EH (cell line): ENCODE measurements at regions not wholly inside any gene's neighbourhood (a gene's known extent, or its start where the extent isn't known, plus 50 kb on each side); places are given as distances from the start of the nearest gene placed in this dataset.
A peak's percentile ranks its signal among the peaks of the same experiment; 100 is the strongest.
"Not testable (repeated sequence)": the region's sequence is repeated elsewhere in the genome, so short reads cannot be mapped to it uniquely, and the experiment has no call there.

Experiments
- DNase-seq: peaks from one replicate; pipeline ENCODE4 v3.0.0-alpha.2; 2015; ENCODE audit warnings: low read depth

GRCh38 chr9:109975574-109976295, 195.7 kb downstream of the PALM2AKAP2 start:
- peak; percentile 75 for DNase-seq

GRCh38 chr9:109976303-109976702, 196.3 kb downstream of the PALM2AKAP2 start:
- no peak for DNase-seq

DNA sequence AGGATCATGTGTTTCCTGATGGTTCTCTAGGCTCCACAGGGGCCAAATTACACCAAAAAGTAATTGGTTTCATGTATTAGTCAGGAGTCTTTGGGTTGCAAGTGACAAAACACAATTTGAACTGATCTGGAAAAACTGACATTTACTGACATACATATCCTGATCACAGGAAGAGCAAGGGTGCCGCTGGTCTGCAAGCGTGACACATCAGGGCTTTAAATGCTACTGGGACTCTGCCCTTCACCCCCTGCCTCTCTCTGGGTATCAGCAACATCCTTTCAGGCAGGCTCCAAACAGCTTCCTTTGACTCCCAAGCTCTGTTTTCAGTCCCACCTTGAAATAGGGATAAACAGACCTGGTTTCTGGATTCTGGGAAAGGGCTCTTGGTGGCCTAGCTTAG, 197.5 kb downstream of the PALM2AKAP2 start:
- DNase-seq = no peak

DNA sequence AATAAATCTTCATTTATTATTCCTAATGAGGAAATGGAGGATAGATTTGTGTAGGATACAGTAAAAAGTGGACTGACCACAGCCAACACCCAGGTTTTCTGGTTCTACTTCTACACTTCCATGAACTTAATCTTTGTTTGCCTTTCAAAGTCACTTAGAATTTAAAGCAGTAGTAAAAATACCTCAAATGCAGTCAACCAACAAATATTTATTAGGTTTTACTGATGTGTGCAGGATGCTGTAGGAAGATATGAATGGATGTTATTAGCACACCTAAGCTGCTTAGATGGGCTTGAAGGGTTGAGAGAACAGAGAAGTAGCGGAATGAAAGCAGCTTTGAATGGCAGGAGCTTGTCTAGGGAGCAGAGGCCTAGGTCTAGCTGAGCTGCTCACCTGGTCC, 201.1 kb downstream of the PALM2AKAP2 start:
- no peak for DNase-seq

DNA sequence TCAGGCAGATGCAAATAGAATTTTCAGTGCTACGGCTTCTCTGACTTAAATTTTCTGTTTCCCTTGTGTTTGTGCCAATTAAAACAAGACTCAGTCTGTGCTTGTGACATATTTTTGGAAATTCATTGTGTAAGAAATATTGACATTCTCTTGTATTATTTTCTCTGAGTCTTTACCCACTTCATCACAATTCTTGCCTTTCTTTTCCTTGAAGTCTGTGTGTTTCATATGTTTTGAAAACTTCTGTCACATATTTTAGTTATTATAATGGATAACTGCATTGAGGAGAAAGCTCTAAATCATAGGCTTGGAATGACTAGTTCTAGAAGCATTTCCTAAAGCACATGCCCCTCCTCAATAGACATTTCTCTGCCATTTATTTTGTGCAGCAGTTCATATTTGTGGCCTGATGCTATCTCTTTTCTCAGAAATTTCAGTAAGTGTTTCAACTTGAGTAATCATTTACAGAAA, 206.6 kb downstream of the PALM2AKAP2 start:
- DNase-seq = peak; percentile 97

DNA sequence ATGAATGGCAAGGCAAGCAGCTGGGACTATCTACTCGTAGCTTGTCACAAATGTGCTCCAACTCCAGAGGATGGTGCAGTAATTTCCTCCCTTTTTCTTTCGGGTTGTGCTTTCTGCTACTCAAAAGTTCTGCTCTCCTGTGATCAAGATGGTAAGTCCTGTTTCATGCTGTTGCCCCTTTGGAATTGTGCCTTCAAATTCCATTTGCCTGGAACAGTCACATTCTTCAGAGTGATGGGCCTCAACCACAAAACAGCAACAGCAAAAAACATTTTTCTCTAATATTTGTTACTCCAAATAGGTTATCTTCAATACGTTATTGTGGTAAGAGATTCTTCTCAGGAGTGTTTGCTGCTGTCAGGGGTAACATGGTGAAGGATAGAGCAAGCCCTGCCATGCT, 209.3 kb downstream of the PALM2AKAP2 start:
- peak; percentile 69 for DNase-seq

DNA sequence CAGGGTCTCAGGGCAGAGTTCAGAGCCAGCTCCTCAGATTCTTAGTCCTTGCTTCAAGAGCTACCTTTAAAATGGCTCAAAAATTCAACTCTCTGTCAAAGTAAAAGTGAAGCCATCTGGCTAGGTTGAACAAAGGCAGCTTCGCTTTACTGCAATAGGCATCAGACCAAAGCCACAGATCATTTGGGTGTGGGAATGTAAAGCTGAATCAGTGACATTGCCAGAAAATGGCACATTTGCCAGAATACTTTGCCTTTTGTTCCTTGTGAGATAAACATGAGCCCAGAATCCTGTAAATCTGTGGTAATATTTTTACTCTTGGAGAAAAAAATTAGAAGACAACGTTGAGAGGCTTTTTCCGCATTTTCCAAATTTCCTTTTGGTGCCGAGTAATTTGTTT, 210.5 kb downstream of the PALM2AKAP2 start:
- peak; percentile 18 for DNase-seq

GRCh38 chr9:109992293-109992692, 212.3 kb downstream of the PALM2AKAP2 start:
- no peak for DNase-seq

DNA sequence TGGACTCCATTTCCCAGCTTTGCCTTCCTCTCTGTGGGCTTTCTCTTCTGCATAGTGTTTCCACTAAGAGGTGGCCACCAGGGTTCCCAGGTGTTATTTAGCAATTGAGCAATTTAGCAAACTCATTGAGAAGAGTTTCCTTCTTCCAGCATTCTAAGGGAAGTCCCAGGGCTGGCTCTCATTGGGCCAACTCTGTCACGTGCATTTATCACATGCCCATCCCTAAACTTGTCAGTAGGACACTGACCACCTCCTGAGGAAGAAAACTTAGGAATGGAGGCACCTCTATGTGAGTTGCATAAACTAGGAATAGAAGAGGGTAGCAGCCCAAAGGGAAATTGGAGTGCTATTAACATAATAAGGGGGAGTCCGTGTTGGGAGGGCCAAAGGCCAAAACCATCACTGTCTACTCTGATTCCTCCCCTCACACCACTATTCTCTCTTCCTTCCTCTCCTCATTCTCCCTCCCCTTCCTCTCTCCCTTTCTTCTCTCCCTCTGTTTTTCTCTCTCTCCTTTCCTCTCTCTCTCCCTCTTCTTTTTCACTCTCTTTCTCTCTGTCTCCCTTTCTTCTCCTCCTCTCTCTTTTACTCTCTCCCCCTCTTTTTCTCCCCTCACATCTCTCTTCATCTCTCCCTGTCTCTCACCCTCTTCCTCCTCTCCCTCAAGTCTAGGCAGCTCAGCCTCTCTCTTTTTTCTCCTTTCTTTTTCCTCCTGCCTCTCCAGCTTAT, 213.4 kb downstream of the PALM2AKAP2 start:
- DNase-seq = no peak

DNA sequence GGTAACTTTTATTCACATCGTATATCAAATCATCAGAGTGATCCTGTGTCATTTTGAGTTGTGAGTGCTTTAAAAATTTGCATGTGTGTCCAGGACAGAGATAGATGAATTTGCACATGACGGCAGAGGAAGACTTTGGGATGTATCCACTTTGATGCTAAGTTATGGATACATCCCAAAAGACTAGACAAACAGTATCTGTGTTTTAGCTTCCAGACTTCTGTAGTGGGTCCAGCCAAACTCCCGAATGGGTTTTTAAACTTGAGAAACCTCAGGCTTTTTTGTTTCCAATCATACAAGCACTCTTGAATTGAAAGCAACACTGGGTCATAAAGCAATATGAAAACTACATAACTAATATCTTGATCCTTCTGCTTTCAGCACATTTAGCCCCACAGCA, 213.8 kb downstream of the C9orf152 start:
- DNase-seq = no peak

GRCh38 chr9:109996936-109997580, 210.9 kb downstream of the C9orf152 start:
- peak; percentile 30 for DNase-seq

GRCh38 chr9:109997682-109998081, 210.3 kb downstream of the C9orf152 start:
- no peak for DNase-seq

- not testable (repeated sequence) for DNase-seq
Observed at GRCh38 chr9:110005521-110005920, 202.4 kb downstream of the C9orf152 start.

GRCh38 chr9:110006657-110007056, 201.3 kb downstream of the C9orf152 start:
- no peak for DNase-seq

GRCh38 chr9:110007477-110008270, 200.3 kb downstream of the C9orf152 start:
- peak; percentile 53 for DNase-seq

DNA sequence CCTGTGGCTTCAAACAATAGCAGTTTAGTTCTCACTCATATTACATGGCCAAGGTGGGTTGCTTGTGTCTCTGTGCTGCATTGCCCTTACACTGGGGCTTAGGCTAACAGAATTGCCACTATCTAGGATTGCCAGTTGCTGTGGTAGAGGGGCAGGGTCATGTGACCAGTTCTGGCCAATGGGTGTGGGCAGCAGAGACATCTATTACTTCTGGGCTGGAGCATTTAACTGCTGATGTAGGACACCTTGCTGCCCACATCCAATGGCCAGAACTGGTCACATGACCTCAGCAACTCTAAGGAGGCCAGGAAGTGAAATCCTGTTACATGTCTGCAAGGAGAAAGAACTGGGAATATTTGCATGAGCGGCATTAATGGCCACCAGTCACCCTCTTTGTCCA, 199.3 kb downstream of the C9orf152 start:
- DNase-seq = no peak

DNA sequence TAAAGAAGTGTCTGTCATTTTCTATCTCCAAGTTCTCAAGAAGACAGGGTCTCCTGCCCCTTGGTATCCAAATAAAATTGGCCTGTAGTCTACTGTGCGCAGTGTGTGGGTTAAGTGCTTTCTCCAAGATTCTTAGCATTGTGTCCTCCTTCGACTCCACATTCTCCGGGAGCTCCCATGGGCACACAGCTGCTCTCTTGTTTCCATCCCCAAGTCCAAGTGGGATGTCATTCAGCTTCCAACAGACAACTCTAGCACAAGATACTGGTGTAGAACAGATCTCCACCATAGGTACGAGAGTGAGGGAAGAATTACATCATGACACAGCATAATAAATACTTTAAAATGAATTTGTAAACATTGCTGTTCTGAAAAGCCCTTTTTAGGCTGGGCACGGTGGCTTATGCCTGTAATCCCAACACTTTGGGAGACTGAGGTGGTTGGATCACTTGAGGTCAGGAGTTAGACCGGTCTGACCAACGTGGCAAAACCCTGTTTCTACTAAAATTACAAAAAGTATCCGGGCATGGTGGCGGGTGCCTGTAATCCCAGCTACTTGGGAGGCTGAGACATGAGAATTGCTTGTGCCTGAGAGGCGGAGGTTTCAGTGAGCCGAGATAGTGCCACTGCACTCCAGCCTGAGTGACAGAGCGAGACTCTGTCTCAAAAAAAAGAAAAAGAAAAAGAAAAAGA, 196.2 kb downstream of the C9orf152 start:
- DNase-seq = no peak

DNA sequence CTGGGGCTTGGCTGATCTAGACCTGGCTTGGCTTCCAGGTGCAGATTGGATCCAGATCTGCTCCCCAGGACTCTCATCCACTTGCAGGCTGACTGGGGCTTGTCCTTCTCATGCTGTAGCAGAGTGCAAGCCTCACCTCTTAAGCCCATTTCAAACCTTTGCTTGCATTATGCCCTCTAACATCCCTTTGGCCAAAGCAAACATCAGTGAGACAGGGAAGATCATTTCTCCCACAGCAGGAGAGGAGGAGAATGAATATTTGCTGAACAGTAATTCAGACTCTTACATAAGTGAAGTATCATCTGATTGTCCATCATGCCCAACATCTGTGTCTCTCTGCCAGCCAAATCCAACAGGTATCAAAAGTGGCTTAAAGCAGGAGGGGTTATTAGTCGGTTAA, 194.9 kb downstream of the C9orf152 start:
- DNase-seq = no peak

- peak; percentile 79 for DNase-seq
Observed at GRCh38 chr9:110015759-110016158, 192.2 kb downstream of the C9orf152 start.

DNA sequence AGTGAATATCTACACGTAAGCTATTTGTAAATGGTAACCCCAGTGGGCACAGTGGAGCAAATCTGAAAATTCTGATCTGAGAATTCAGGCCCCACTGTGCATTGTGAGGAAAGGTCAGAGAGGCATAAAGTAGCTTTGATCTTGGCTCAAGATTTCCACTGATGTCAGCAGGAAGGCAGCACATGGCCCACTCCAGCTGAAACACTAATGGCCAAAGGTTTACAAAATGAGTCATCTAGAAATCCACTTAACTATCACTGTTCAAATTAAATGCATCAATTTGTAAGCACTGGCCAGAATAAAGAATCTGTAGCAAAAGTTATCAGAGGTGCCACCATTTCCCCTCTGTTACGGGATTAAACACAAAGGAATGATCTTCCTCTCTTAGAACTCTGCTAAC, 191.6 kb downstream of the C9orf152 start:
- peak; percentile 82 for DNase-seq

DNA sequence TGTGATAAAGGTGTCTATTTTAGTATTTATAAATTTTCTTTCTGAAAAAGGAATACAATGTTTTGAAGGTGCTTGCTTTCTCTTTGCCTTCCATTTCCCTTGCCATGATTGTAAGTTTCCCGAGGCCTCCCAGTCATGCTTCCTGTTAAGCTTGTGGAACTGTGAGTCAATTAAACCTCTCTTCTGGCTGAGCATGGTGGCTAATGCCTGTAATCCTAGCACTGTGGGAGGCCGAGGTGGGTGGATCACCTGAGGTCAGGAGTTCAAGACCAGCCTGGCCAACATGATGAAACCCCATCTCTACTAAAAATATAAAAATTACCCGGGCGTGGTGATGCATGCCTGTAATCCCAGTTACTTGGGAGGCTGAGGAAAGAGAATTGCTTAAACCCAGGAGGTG, 187.7 kb downstream of the C9orf152 start:
- DNase-seq = not testable (repeated sequence)

DNA sequence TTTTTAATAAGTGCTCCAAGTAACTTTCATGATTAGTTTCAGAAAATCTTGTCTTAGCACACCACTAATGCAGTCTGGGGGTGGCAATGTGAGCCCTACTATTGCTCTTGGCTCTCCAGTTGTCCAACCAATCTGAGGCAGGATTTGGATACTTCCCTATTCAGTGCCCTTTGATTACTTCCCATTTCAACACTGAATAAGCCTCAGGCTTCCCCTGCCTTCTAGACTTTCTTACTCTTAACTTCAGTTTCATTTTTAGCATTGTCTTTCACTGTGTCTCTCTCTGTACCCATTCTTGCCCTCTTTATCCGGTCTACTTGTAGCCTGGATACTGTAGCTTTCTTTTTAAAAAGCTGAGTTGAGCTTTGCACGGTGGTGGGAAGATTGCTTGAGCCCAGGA, 186.1 kb downstream of the C9orf152 start:
- no peak for DNase-seq
